ENCODE measurements at regions not wholly inside any gene's neighbourhood (a gene's known extent, or its start where the extent isn't known, plus 50 kb on each side); places are given as distances from the start of the nearest gene placed in this dataset.
"Not testable (repeated sequence)": the region's sequence is repeated elsewhere in the genome, so short reads cannot be mapped to it uniquely, and the experiment has no call there.

DNA sequence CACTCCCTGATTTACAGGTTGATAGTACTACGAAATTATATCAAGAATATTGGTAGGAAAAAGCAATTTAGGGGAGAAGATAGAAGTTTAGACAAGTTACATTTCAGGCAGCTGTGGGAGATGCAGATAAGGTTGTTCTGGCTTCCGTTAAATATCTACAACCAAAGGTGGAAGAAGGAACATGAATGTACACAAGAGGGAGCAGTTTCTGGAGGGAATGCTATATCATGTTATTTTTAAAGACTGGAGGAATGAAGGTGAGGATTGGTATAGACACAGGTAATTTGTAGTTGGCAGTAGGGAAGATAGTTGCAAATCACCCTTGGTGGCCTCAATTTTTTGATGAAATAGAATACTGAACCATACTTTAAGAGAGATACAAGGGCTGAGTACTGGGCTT lies 187.3 kb upstream of the NMUR2 start:
- TF ChIP-seq, protein P1, sequence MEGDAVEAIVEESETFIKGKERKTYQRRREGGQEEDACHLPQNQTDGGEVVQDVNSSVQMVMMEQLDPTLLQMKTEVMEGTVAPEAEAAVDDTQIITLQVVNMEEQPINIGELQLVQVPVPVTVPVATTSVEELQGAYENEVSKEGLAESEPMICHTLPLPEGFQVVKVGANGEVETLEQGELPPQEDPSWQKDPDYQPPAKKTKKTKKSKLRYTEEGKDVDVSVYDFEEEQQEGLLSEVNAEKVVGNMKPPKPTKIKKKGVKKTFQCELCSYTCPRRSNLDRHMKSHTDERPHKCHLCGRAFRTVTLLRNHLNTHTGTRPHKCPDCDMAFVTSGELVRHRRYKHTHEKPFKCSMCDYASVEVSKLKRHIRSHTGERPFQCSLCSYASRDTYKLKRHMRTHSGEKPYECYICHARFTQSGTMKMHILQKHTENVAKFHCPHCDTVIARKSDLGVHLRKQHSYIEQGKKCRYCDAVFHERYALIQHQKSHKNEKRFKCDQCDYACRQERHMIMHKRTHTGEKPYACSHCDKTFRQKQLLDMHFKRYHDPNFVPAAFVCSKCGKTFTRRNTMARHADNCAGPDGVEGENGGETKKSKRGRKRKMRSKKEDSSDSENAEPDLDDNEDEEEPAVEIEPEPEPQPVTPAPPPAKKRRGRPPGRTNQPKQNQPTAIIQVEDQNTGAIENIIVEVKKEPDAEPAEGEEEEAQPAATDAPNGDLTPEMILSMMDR (IDR thresholded peaks at IDR 0.05; ENCODE audit: insufficient read depth, low read length, poor library complexity, severe bottlenecking): no peak
- no peak for DNase-seq (ENCODE audit: low read depth)
- Histone ChIP-seq H3K27me3 (ENCODE audit: control insufficient read depth, insufficient read depth, low read length) (no peaks in the 10 kb centered on the region), H3K4me3 (ENCODE audit: low read depth, low read length) (no peak overlapping the region), H3K36me3 (ENCODE audit: control insufficient read depth, insufficient read depth, low read length) (no peaks in the 10 kb centered on the region)

DNA sequence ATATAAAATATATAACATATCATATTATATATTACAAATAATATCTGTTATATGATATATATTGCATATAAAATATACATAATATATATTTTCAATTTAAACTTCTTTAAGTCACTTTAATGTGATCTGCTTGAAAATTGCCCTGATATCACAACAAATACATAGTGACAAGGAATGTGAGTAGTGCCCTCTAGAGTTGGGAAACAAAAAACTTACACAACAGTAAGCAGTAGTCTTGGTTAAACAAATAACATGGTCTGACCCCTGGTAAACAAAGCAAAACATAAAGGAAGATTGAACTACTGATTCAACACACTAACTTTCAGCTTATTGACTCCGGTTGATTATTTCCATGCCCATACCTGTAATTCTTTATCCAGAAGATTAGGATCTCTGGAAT lies 188.3 kb upstream of the NMUR2 start:
- no peak for DNase-seq (ENCODE audit: low read depth)
- H3K27me3 ChIP-seq (ENCODE audit: control insufficient read depth, insufficient read depth, low read length): no peaks in the 10 kb centered on the region

DNA sequence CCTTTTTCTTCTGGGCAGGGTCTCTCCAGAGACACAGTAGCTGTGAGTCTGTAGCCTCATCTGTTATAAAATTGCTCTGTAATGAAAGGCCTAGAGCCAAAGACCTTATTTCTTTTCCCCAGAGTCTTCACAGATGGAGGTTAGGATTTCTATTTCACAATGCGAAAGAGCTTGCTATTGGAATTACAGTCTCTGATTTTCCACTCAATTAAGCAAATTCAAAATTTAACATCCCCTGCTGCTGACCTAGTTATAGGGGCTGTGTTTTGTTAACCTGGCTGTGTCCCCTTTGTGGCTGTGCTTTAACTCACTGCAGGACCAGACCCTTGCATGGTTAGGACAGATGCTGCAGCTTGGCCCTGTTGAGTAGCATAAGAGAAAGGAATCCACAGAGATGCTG lies 190.3 kb upstream of the NMUR2 start:
- H3K4me3 ChIP-seq (ENCODE audit: low read depth, low read length): no peak overlapping the region
- TF ChIP-seq, protein P1 (IDR thresholded peaks at IDR 0.05; ENCODE audit: insufficient read depth, low read length, poor library complexity, severe bottlenecking): no peak
- H3K27me3 ChIP-seq (ENCODE audit: control insufficient read depth, insufficient read depth, low read length): no peaks in the 10 kb centered on the region
- DNase-seq (ENCODE audit: low read depth): no peak
- H3K36me3 ChIP-seq (ENCODE audit: control insufficient read depth, insufficient read depth, low read length): no peaks in the 10 kb centered on the region

More for the DNA sequence above, 188.3 kb upstream of the NMUR2 start:
- Histone ChIP-seq H3K36me3 (ENCODE audit: control insufficient read depth, insufficient read depth, low read length) (no peaks in the 10 kb centered on the region), H3K4me3 (ENCODE audit: low read depth, low read length) (no peak overlapping the region)
- TF ChIP-seq, protein P1 (IDR thresholded peaks at IDR 0.05; ENCODE audit: insufficient read depth, low read length, poor library complexity, severe bottlenecking): no peak

DNA sequence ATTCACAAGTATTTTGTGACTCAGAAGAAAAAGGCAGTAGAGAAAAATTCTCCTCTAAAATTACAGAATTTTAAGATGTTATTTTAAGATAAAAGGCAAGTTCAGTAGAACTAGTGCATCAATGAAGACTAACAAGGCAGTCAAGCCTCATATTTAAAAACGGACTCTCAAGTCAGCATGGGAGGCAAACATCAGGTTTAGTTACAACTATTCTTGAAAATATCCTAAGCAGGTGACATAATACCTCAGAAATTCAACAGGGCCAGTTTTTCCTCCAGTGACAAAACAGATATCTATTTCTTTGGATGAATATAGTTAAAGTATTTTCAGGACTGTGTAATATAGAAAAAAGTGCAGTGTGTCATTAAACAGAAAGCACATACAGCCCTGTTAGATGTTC lies 194.0 kb upstream of the NMUR2 start:
- TF ChIP-seq, protein P1 (IDR thresholded peaks at IDR 0.05; ENCODE audit: insufficient read depth, low read length, poor library complexity, severe bottlenecking): no peak
- no peak for DNase-seq (ENCODE audit: low read depth)
- no peak overlapping the region for H3K4me3 ChIP-seq (ENCODE audit: low read depth, low read length)
- H3K27me3 ChIP-seq (ENCODE audit: control insufficient read depth, insufficient read depth, low read length): no peaks in the 10 kb centered on the region
- H3K36me3 ChIP-seq (ENCODE audit: control insufficient read depth, insufficient read depth, low read length): no peaks in the 10 kb centered on the region

DNA sequence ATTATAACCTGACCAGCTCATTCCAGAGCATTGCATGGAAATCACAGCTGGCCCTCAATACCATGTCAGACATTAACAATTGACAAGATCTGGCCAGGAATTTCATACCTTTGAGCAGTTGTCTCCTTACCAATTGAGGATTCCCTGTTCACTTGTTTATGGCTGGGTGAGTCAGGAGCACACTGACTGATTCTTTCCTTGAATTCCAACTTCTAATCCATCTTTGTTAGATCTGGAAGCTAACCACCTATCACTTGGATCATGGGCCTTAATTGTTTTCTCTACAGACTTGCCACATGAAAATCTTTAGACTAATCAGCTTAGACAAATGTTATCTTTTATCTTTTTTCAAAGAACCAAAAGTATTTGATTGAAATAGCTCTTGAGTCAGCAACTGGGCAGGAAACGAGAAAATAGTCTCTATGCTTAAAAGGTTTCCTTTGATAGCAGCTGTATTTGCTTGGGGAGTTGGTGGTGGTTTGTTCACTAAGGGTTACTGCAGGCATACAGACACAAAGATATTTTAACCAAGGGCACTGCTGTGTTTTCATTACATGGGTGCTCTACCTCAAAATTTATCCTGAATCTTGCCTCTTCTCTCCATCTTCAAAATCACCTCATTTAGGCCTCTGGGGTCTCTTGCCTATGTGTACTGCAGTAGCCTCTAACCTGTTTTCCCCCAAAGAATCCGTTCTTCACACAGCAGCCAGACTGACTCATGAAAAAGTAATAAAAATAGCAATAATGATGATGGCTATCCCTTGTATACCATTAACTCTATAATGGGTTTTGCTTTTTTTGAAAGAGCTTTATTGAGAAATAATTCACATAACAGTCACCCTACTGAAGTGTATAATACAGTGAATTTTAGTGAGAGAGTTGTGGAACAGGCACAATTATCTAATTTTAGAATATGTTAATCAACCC lies 197.0 kb upstream of the NMUR2 start:
- H3K27me3 ChIP-seq (ENCODE audit: control insufficient read depth, insufficient read depth, low read length): no peaks in the 10 kb centered on the region
- no peaks in the 10 kb centered on the region for H3K36me3 ChIP-seq (ENCODE audit: control insufficient read depth, insufficient read depth, low read length)
- no peak for DNase-seq (ENCODE audit: low read depth)
- H3K4me3 ChIP-seq (ENCODE audit: low read depth, low read length): no peak overlapping the region
- TF ChIP-seq, protein P1 (IDR thresholded peaks at IDR 0.05; ENCODE audit: insufficient read depth, low read length, poor library complexity, severe bottlenecking): no peak

DNA sequence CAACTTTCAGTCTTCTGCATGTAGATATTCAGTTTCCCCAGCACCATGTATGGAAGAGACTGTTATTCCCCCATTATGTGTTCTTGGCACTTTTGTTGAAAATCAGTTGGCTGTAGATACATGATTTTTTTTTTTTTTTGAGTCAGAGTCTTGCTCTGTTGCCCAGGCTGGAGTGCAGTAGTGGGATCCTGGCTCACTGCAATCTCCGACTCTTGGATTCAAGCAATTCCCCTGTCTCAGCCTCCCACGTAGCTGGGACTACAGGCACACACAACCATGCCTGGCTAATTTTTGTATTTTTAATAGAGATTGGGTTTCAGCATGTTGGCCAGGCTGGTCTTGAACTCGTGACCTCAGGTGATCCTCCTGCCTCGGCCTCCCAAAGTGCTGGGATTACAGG lies 201.0 kb upstream of the NMUR2 start:
- not testable (repeated sequence) for DNase-seq (ENCODE audit: low read depth); H3K36me3 ChIP-seq (ENCODE audit: control insufficient read depth, insufficient read depth, low read length); H3K27me3 ChIP-seq (ENCODE audit: control insufficient read depth, insufficient read depth, low read length); H3K4me3 ChIP-seq (ENCODE audit: low read depth, low read length)

Data from kidney epithelial cell (primary cell).